GM23338 (cell line): ENCODE measurements at regions not wholly inside any gene's neighbourhood (a gene's known extent, or its start where the extent isn't known, plus 50 kb on each side); places are given as distances from the start of the nearest gene placed in this dataset.

Source experiments
- ATAC-seq: fragments of 200-7000 bp; cut with Tn5 transposase; 3 replicates; pipeline ENCODE4 v1.9.1; 2020
- DNase-seq: peaks from one replicate; pipeline ENCODE4 v3.0.0-alpha.2; 2015; ENCODE audit warnings: low spot score
- H2AFZ ChIP-seq: fragments of 200-600 bp; sonication (generic); 2 replicates; pipeline ENCODE4 v1.8.0; 2016; ENCODE audit warnings: antibody characterized with exemption, mild to moderate bottlenecking, moderate library complexity
- H3F3A ChIP-seq: fragments of 200-600 bp; sonication (generic); replicated peaks from 2 replicates; pipeline ENCODE4 v1.8.0; 2017; ENCODE audit warnings: antibody characterized with exemption, mixed run types, low read depth
- H3K27ac ChIP-seq: fragments of 200-600 bp; sonication (generic); 2 replicates; pipeline ENCODE4 v1.6.1; 2016; ENCODE audit warnings: low read depth
- H3K27me3 ChIP-seq: fragments of 200-600 bp; sonication (generic); 2 replicates; pipeline ENCODE4 v1.8.0; 2016; ENCODE audit warnings: mild to moderate bottlenecking, mixed run types, moderate library complexity; ENCODE audit not compliant: insufficient read depth
- H3K36me3 ChIP-seq: fragments of 200-600 bp; sonication (generic); 2 replicates; pipeline ENCODE4 v1.8.0; 2016; ENCODE audit warnings: mild to moderate bottlenecking; ENCODE audit not compliant: insufficient read depth
- H3K4me1 ChIP-seq: fragments of 200-600 bp; sonication (generic); 2 replicates; pipeline ENCODE4 v1.8.0; 2016; ENCODE audit warnings: mild to moderate bottlenecking, moderate library complexity; ENCODE audit not compliant: insufficient read depth
- H3K4me2 ChIP-seq: fragments of 200-600 bp; sonication (generic); 2 replicates; pipeline ENCODE4 v1.7.1; 2017; ENCODE audit warnings: mixed run types
- H3K4me3 ChIP-seq: fragments of 200-600 bp; sonication (generic); 2 replicates; pipeline ENCODE4 v1.6.1; 2016; ENCODE audit warnings: mixed run types
- H3K79me2 ChIP-seq: fragments of 200-600 bp; sonication (generic); replicated peaks from 2 replicates; pipeline ENCODE4 v1.8.0; 2017; ENCODE audit warnings: mild to moderate bottlenecking; ENCODE audit not compliant: insufficient read depth
- H3K9me2 ChIP-seq: fragments of 200-600 bp; sonication (generic); 2 replicates; pipeline ENCODE4 v1.8.0; 2017; ENCODE audit not compliant: insufficient read depth
- H4K20me1 ChIP-seq: fragments of 200-600 bp; sonication (generic); replicated peaks from 2 replicates; pipeline ENCODE4 v1.8.0; 2017; ENCODE audit warnings: mild to moderate bottlenecking; ENCODE audit not compliant: insufficient read depth
- H3K27ac Mint-ChIP-seq: 2 replicates; pipeline ENCODE4 v1.8.0; 2020; ENCODE audit warnings: inconsistent platforms, mild to moderate bottlenecking, moderate library complexity, mixed read lengths
- H3K27me3 Mint-ChIP-seq: 3 replicates; pipeline ENCODE4 v1.8.0; 2022; ENCODE audit warnings: low read depth, mild to moderate bottlenecking, moderate library complexity, mixed read lengths, inconsistent platforms; ENCODE audit not compliant: insufficient read depth, poor library complexity
- H3K36me3 Mint-ChIP-seq: 3 replicates; pipeline ENCODE4 v1.8.0; 2021; ENCODE audit warnings: low read depth, mild to moderate bottlenecking, inconsistent platforms, moderate library complexity, mixed read lengths
- H3K4me1 Mint-ChIP-seq: 3 replicates; pipeline ENCODE4 v1.8.0; 2020; ENCODE audit warnings: mild to moderate bottlenecking, inconsistent platforms, mixed read lengths
- H3K4me3 Mint-ChIP-seq: 3 replicates; pipeline ENCODE4 v1.8.0; 2021; ENCODE audit warnings: moderate library complexity, mild to moderate bottlenecking, inconsistent platforms, mixed read lengths
- H3K9me3 Mint-ChIP-seq: 3 replicates; pipeline ENCODE4 v1.8.0; 2020; ENCODE audit warnings: moderate library complexity, mild to moderate bottlenecking, inconsistent platforms, mixed read lengths
- CREB1 ChIP-seq: fragments of 250-450 bp; sonication (Bioruptor Pico); IDR thresholded peaks from 2 replicates; pipeline ENCODE4 v1.5.0; 2020; ENCODE audit warnings: low read depth, mild to moderate bottlenecking, moderate library complexity
- CTCF ChIP-seq, 2 experiments: fragments of 200-600 bp in 1 of 2; sonication (generic) in 1 of 2; conservative IDR thresholded peaks; 2 replicates each; pipeline versions ENCODE4 v1.5.1 to v1.6.1; 2016 to 2017; ENCODE audit warnings: antibody characterized with exemption in 2 of 2, low read depth in 2 of 2, mild to moderate bottlenecking in 2 of 2, moderate library complexity in 1 of 2
- ETS1 ChIP-seq: IDR thresholded peaks from 2 replicates; pipeline ENCODE4 v1.6.1; 2016; ENCODE audit warnings: antibody characterized with exemption
- EZH2 ChIP-seq: fragments of 200-600 bp; sonication (generic); IDR thresholded peaks from one replicate; pipeline ENCODE4 v1.8.0; 2017; ENCODE audit warnings: antibody characterized with exemption, mild to moderate bottlenecking, low read depth; ENCODE audit not compliant: unreplicated experiment
- EZH2phosphoT487 ChIP-seq: fragments of 200-600 bp; sonication (generic); IDR thresholded peaks from one replicate; pipeline ENCODE4 v1.8.1; 2018; ENCODE audit warnings: antibody characterized with exemption; ENCODE audit not compliant: unreplicated experiment
- JUNB ChIP-seq: IDR thresholded peaks from one replicate; pipeline ENCODE4 v1.6.1; 2016; ENCODE audit warnings: antibody characterized with exemption; ENCODE audit not compliant: unreplicated experiment
- NANOG ChIP-seq: IDR thresholded peaks from 2 replicates; pipeline ENCODE4 v1.6.1; 2016; ENCODE audit warnings: antibody characterized with exemption, borderline replicate concordance
- POLR2AphosphoS5 ChIP-seq: IDR thresholded peaks from 2 replicates; pipeline ENCODE4 v1.6.1; 2016; ENCODE audit warnings: antibody characterized with exemption, low read depth
- REST ChIP-seq: IDR thresholded peaks from one replicate; pipeline ENCODE4 v1.6.1; 2018; ENCODE audit warnings: antibody characterized with exemption; ENCODE audit not compliant: unreplicated experiment
- STAT1 ChIP-seq: IDR thresholded peaks from one replicate; pipeline ENCODE4 v1.6.1; 2016; ENCODE audit warnings: antibody characterized with exemption; ENCODE audit not compliant: unreplicated experiment
- ZNF114 ChIP-seq: fragments of 250-450 bp; sonication (Bioruptor Pico); IDR thresholded peaks from 2 replicates; pipeline ENCODE4 v1.5.0; 2020; ENCODE audit warnings: mild to moderate bottlenecking, moderate library complexity
- ZNF331 ChIP-seq: fragments of 250-450 bp; sonication (Bioruptor Pico); IDR thresholded peaks from 2 replicates; pipeline ENCODE4 v1.5.0; 2020; ENCODE audit warnings: low read depth, mild to moderate bottlenecking, moderate library complexity
- ZNF462 ChIP-seq: fragments of 250-450 bp; sonication (Bioruptor Pico); IDR thresholded peaks from 2 replicates; pipeline ENCODE4 v1.5.0; 2020; ENCODE audit warnings: mild to moderate bottlenecking, moderate library complexity

GRCh38 chr15:101122266-101122665 lies 129.6 kb downstream of the CHSY1 start:
- TF ChIP-seq JUNB (no peak), CTCF (conservative IDR thresholded peaks at IDR 0.05; ENCODE audit: low read depth in 2 of 2) (no peak), NANOG (no peak), ETS1 (no peak), ZNF462 (no peak), EZH2phosphoT487 (no peak), ZNF114 (CRISPR knock-in tag) (no peak), CREB1 (CRISPR knock-in tag) (no peak), REST (no peak), STAT1 (no peak), POLR2AphosphoS5 (no peak), EZH2 (no peak), ZNF331 (CRISPR knock-in tag) (no peak)
- Histone ChIP-seq H2AFZ (peak overlapping the region; percentile 99), H3K9me2 (no peaks in the 10 kb centered on the region), H3K4me3 (no peak overlapping the region), H3F3A (0 out of 2 replicates have a peak, but pooled peaks cover 4% of the 10 kb centered on the region), H3K4me2 (peak overlapping the region; percentile 41; the same call in 1 of the 2 replicates), H3K4me1 (peaks cover 18% of the 10 kb centered on the region), H3K79me2 (no peaks in the 10 kb centered on the region), H3K27me3 (no peaks in the 10 kb centered on the region), H3K36me3 (no peaks in the 10 kb centered on the region), H4K20me1 (no peaks in the 10 kb centered on the region), H3K27ac (no peak overlapping the region)
- H3K27ac Mint-ChIP-seq: no peak overlapping the region
- no peak for ATAC-seq
- H3K36me3 Mint-ChIP-seq: no peaks in the 10 kb centered on the region
- no peak overlapping the region for H3K4me3 Mint-ChIP-seq
- peaks cover 38% of the 10 kb centered on the region for H3K4me1 Mint-ChIP-seq
- H3K9me3 Mint-ChIP-seq: no peaks in the 10 kb centered on the region
- H3K27me3 Mint-ChIP-seq: peaks cover 7% of the 10 kb centered on the region
- no peak for DNase-seq
